Cardiac muscle cell (in vitro differentiated cells and primary cell): ENCODE measurements at regions not wholly inside any gene's neighbourhood (a gene's known extent, or its start where the extent isn't known, plus 50 kb on each side); places are given as distances from the start of the nearest gene placed in this dataset.

Source experiments
- DNase-seq, 2 donors: peaks; one replicate each; pipeline versions ENCODE4 v3.0.0 to v3.0.0-alpha.2; 2010 to 2017; ENCODE audit warnings: low read depth in 1 of 2, low spot score in 1 of 2
- H3K27ac ChIP-seq: fragments of 200-600 bp; sonication (generic); 2 replicates; pipeline ENCODE4 v1.5.1; 2016
- H3K27me3 ChIP-seq: fragments of 200-600 bp; sonication (generic); 2 replicates; pipeline ENCODE4 v1.6.0; 2016; ENCODE audit warnings: control low read depth
- H3K36me3 ChIP-seq: fragments of 200-600 bp; sonication (generic); 2 replicates; pipeline ENCODE4 v1.5.1; 2016; ENCODE audit warnings: control low read depth
- H3K4me1 ChIP-seq: fragments of 200-600 bp; sonication (generic); 2 replicates; pipeline ENCODE4 v1.8.1; 2017; ENCODE audit warnings: low read depth, mild to moderate bottlenecking, mixed run types
- H3K4me3 ChIP-seq: fragments of 200-600 bp; sonication (generic); 2 replicates; pipeline ENCODE4 v1.5.1; 2016; ENCODE audit warnings: mild to moderate bottlenecking
- H3K9me3 ChIP-seq: fragments of 200-600 bp; sonication (generic); 2 replicates; pipeline ENCODE4 v1.5.1; 2017; ENCODE audit warnings: low read depth, mild to moderate bottlenecking, control low read depth
- CTCF ChIP-seq: IDR thresholded peaks from 2 replicates; pipeline ENCODE4 v1.5.1; 2012; ENCODE audit warnings: low read depth, mild to moderate bottlenecking, low read length

- TF ChIP-seq CTCF: no peak
- Histone ChIP-seq H3K4me1 (peaks cover 4% of the 10 kb centered on the region), H3K4me3 (no peak overlapping the region), H3K27me3 (no peaks in the 10 kb centered on the region), H3K9me3 (no peaks in the 10 kb centered on the region), H3K36me3 (no peaks in the 10 kb centered on the region), H3K27ac (no peak overlapping the region)
- no peak for DNase-seq
These were observed 52.8 kb upstream of the EEPD1 start for GRCh38 chr7:36100226-36100625.

- Histone ChIP-seq H3K4me1 (peaks cover 4% of the 10 kb centered on the region), H3K27ac (no peak overlapping the region), H3K27me3 (no peaks in the 10 kb centered on the region), H3K36me3 (no peaks in the 10 kb centered on the region), H3K4me3 (no peak overlapping the region), H3K9me3 (no peaks in the 10 kb centered on the region)
- TF ChIP-seq CTCF: no peak
- DNase-seq: no peak
These were observed 52.4 kb upstream of the EEPD1 start for GRCh38 chr7:36100634-36101033.
